Tibial artery (tissue), 4 donors: ENCODE measurements at regions not wholly inside any gene's neighbourhood (a gene's known extent, or its start where the extent isn't known, plus 50 kb on each side); places are given as distances from the start of the nearest gene placed in this dataset.

Experiments used
- DNase-seq, 2 donors: peaks; one replicate each; pipeline ENCODE4 v3.0.0-alpha.2; 2019
- H3K27ac ChIP-seq, 2 donors: fragments of 200-600 bp; sonication (generic) in 1 of 2; 1 replicate in 1 of 2; 2 replicates in 1 of 2; pipeline ENCODE4 v1.5.1; 2018 to 2019; ENCODE audit warnings: mild to moderate bottlenecking in 1 of 2
- H3K27me3 ChIP-seq, 2 donors: fragments of 200-600 bp; sonication (generic) in 1 of 2; one replicate each; pipeline versions ENCODE4 v1.5.1 to v1.6.0; 2016 to 2019
- H3K36me3 ChIP-seq, 3 donors: fragments of 200-600 bp; sonication (generic) in 2 of 3; one replicate each; pipeline ENCODE4 v1.5.1; 2016 to 2019; ENCODE audit warnings: mild to moderate bottlenecking in 2 of 3
- H3K4me1 ChIP-seq, 4 donors: fragments of 200-600 bp; sonication (generic) in 2 of 4; 1 replicate in 3 of 4; 2 replicates in 1 of 4; pipeline ENCODE4 v1.5.1; 2016 to 2019
- H3K4me3 ChIP-seq, 2 donors: fragments of 200-600 bp; sonication (generic) in 1 of 2; 1 replicate in 1 of 2; 2 replicates in 1 of 2; pipeline ENCODE4 v1.5.1; 2018 to 2019; ENCODE audit warnings: mild to moderate bottlenecking in 2 of 2
- H3K9me3 ChIP-seq, 3 donors: fragments of 200-600 bp; sonication (generic) in 1 of 3; one replicate each; pipeline ENCODE4 v1.5.1; 2016 to 2019
- CTCF ChIP-seq, 2 experiments: fragments of 200-600 bp in 1 of 2; fragments of 450-650 bp in 1 of 2; IDR thresholded peaks; one replicate each; pipeline ENCODE4 v1.5.1; 2017 to 2019; ENCODE audit warnings: antibody characterized with exemption in 2 of 2, mild to moderate bottlenecking in 1 of 2, moderate library complexity in 1 of 2
- intact Hi-C: fragments of 100-400 bp; cut with DNase I; formaldehyde crosslinking; loops from one replicate; pipeline ENCODE4 v1.15.0; 2023; ENCODE audit warnings: low total_unique reads

GRCh38 chr5:122532035-122532434, 220.0 kb downstream of the SNCAIP start:
- Histone ChIP-seq H3K36me3 (no peaks in the 10 kb centered on the region), H3K27ac (no peak overlapping the region), H3K4me3 (no peak overlapping the region), H3K4me1 (peaks cover 0 to 5% (median 0%) of the 10 kb centered on the region in 4 donors), H3K27me3 (no peaks in the 10 kb centered on the region), H3K9me3 (no peaks in the 10 kb centered on the region)
- intact Hi-C loops: no loop called here
- no peak for DNase-seq
- TF ChIP-seq CTCF (IDR thresholded peaks at IDR 0.05): no peak

GRCh38 chr5:122533825-122534224, 221.8 kb downstream of the SNCAIP start:
- Histone ChIP-seq H3K4me3 (no peak overlapping the region), H3K36me3 (no peaks in the 10 kb centered on the region), H3K9me3 (no peaks in the 10 kb centered on the region), H3K27me3 (no peaks in the 10 kb centered on the region), H3K4me1 (peaks cover 0 to 5% (median 0%) of the 10 kb centered on the region in 4 donors), H3K27ac (no peak overlapping the region)
- no peak for DNase-seq
- intact Hi-C loops: no loop called here
- TF ChIP-seq CTCF (IDR thresholded peaks at IDR 0.05): no peak

- no peak for DNase-seq
- no peak for TF ChIP-seq CTCF (IDR thresholded peaks at IDR 0.05)
- H3K27ac ChIP-seq: no peak overlapping the region
- H3K9me3 ChIP-seq: no peaks in the 10 kb centered on the region
- H3K27me3 ChIP-seq: no peaks in the 10 kb centered on the region
- H3K36me3 ChIP-seq: no peaks in the 10 kb centered on the region
- H3K4me3 ChIP-seq: no peak overlapping the region
- peaks cover 0 to 5% (median 0%) of the 10 kb centered on the region in 4 donors for H3K4me1 ChIP-seq
- intact Hi-C loops: no loop called here
Measured at GRCh38 chr5:122534829-122535228, 222.8 kb downstream of the SNCAIP start.

- Histone ChIP-seq H3K9me3 (no peaks in the 10 kb centered on the region), H3K27me3 (peaks cover 0 to 3% of the 10 kb centered on the region in 2 donors), H3K36me3 (no peaks in the 10 kb centered on the region), H3K4me1 (no peaks in the 10 kb centered on the region), H3K4me3 (no peak overlapping the region), H3K27ac (no peak overlapping the region)
- no peak for DNase-seq
- TF ChIP-seq CTCF (IDR thresholded peaks at IDR 0.05): no peak
- intact Hi-C loops: no loop called here
Measured at GRCh38 chr5:122541388-122541787, 229.4 kb downstream of the SNCAIP start.

- peaks cover 0 to 3% of the 10 kb centered on the region in 2 donors for H3K27me3 ChIP-seq
- H3K36me3 ChIP-seq: no peaks in the 10 kb centered on the region
- intact Hi-C loops: no loop called here
- H3K9me3 ChIP-seq: no peaks in the 10 kb centered on the region
- DNase-seq: no peak
- H3K4me1 ChIP-seq: no peaks in the 10 kb centered on the region
- H3K27ac ChIP-seq: no peak overlapping the region
- no peak for TF ChIP-seq CTCF (IDR thresholded peaks at IDR 0.05)
- H3K4me3 ChIP-seq: no peak overlapping the region
Measured at GRCh38 chr5:122545986-122546385, 228.9 kb upstream of the SNX2 start.

- DNase-seq: no peak
- no peaks in the 10 kb centered on the region for H3K36me3 ChIP-seq
- TF ChIP-seq CTCF (IDR thresholded peaks at IDR 0.05): no peak
- H3K4me1 ChIP-seq: no peaks in the 10 kb centered on the region
- H3K27ac ChIP-seq: no peak overlapping the region
- H3K27me3 ChIP-seq: peaks cover 0 to 3% of the 10 kb centered on the region in 2 donors
- intact Hi-C loops: no loop called here
- no peak overlapping the region for H3K4me3 ChIP-seq
- H3K9me3 ChIP-seq: no peaks in the 10 kb centered on the region
Measured at GRCh38 chr5:122547219-122547618, 227.7 kb upstream of the SNX2 start.
